Right lobe of liver (tissue), 4 donors: ENCODE measurements at regions not wholly inside any gene's neighbourhood (a gene's known extent, or its start where the extent isn't known, plus 50 kb on each side); places are given as distances from the start of the nearest gene placed in this dataset.

Source experiments
- CTCF ChIP-seq, 4 donors: fragments of 200-600 bp in 3 of 4; fragments of 450-650 bp in 1 of 4; IDR thresholded peaks; one replicate each; pipeline versions ENCODE4 v1.5.1 to v1.8.0; 2016 to 2022; ENCODE audit warnings: antibody characterized with exemption in 4 of 4, mild to moderate bottlenecking in 2 of 4
- POLR2A ChIP-seq: fragments of 450-650 bp; IDR thresholded peaks from one replicate; pipeline ENCODE4 v1.6.1; 2017; ENCODE audit warnings: antibody characterized with exemption, mild to moderate bottlenecking
- donor health status: DM: no; HTN: no; CAD: no.
- donor health status: DM: no; HTN: no; CAD: no.
- donor health status: DM: no; HTN: yes; CAD: no.

DNA sequence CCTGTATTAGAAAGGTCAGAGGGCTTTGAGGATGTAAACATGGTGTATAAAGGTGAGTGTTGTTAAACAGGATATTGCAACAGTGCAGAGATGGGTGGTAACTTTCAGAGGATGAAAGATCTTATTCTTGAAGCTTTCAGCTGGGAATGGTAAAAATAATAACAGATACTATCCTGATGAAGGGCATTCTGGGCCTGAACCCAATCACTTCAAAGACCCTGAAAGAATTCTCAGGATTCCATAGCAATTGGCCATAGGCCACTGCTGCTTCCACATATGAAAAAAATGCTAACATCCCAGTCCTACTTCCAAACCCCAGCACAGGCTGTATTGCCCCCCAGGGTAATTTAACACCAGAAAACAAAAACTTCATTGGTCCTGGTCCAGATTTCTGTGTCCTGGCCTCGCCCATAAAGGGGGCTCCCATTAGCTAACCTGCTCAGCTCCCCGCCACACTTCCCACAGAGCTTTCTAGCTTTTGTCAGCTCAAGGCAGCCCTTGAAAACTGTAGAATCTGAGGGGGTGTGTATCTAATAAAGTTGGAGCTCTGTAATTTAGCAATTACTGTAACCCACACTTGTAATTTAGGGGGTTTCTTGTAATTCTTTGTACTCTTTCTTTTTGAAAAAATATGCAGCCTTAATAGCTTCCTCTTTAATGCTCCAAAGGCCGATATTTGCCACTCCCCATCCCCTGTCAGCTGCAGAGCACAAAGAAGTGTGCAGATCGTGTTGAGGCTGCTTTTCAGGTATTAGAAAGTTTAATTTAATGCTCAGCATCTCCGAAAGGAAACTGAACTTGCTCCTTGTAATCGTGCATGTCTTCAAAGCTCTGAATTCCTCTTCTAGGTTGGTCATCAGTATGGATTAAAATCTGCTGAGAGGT is 371.5 kb downstream of the SEC14L1 start:
- no peak for TF ChIP-seq CTCF (IDR thresholded peaks at IDR 0.05)
- TF ChIP-seq POLR2A, result no peak
